Endothelial cell (in vitro differentiated cells): ENCODE measurements at regions not wholly inside any gene's neighbourhood (a gene's known extent, or its start where the extent isn't known, plus 50 kb on each side); places are given as distances from the start of the nearest gene placed in this dataset.

Experiments used
- DNase-seq: peaks from one replicate; pipeline ENCODE4 v3.0.0; 2021; ENCODE audit warnings: low spot score
- H3K27ac Mint-ChIP-seq: one replicate; pipeline ENCODE4 v1.8.0; 2021; ENCODE audit warnings: mixed read lengths, inconsistent platforms; ENCODE audit not compliant: unreplicated experiment
- H3K27me3 Mint-ChIP-seq: one replicate; pipeline ENCODE4 v1.8.0; 2021; ENCODE audit warnings: mild to moderate bottlenecking, moderate library complexity, mixed read lengths, inconsistent platforms; ENCODE audit not compliant: unreplicated experiment
- H3K36me3 Mint-ChIP-seq: one replicate; pipeline ENCODE4 v1.8.0; 2021; ENCODE audit warnings: mild to moderate bottlenecking, low read depth, mixed read lengths, inconsistent platforms; ENCODE audit not compliant: unreplicated experiment
- H3K4me1 Mint-ChIP-seq: one replicate; pipeline ENCODE4 v1.8.0; 2021; ENCODE audit warnings: mild to moderate bottlenecking, mixed read lengths, inconsistent platforms; ENCODE audit not compliant: unreplicated experiment
- H3K4me3 Mint-ChIP-seq: one replicate; pipeline ENCODE4 v1.8.0; 2021; ENCODE audit warnings: mild to moderate bottlenecking, mixed read lengths, inconsistent platforms; ENCODE audit not compliant: unreplicated experiment
- H3K9me3 Mint-ChIP-seq: one replicate; pipeline ENCODE4 v1.8.0; 2021; ENCODE audit warnings: mixed read lengths, inconsistent platforms; ENCODE audit not compliant: unreplicated experiment
- TF ChIP-seq, protein P1 (sequence below): fragments of 200-600 bp; sonication (generic); IDR thresholded peaks from one replicate; pipeline ENCODE4 v1.5.0; 2021; ENCODE audit warnings: antibody characterized with exemption; ENCODE audit not compliant: unreplicated experiment

DNA sequence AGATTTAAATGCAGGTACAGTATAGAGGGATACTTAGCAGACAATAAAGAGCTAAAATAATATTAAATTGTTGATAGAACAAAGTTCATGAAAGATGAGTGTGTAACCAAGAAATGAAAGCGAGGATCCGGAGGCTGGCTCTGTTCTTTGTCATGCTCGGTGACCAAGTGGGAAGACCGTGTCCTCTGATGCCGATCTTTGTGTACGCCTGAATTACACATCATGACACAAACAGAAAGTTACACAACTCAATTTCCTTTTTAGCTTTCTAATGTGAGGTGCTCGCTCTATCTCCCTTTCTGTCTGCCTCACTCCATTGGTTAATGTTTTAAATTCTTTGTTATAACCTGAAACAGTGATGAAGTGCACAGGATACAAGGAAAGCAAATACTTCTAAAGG, 114.8 kb upstream of the NEIL3 start:
- Mint-ChIP-seq H3K9me3 (no peaks in the 10 kb centered on the region), H3K27me3 (no peaks in the 10 kb centered on the region), H3K4me1 (peaks cover 4% of the 10 kb centered on the region), H3K36me3 (no peaks in the 10 kb centered on the region), H3K4me3 (no peak overlapping the region), H3K27ac (no peak overlapping the region)
- DNase-seq: no peak
- TF ChIP-seq, protein P1, sequence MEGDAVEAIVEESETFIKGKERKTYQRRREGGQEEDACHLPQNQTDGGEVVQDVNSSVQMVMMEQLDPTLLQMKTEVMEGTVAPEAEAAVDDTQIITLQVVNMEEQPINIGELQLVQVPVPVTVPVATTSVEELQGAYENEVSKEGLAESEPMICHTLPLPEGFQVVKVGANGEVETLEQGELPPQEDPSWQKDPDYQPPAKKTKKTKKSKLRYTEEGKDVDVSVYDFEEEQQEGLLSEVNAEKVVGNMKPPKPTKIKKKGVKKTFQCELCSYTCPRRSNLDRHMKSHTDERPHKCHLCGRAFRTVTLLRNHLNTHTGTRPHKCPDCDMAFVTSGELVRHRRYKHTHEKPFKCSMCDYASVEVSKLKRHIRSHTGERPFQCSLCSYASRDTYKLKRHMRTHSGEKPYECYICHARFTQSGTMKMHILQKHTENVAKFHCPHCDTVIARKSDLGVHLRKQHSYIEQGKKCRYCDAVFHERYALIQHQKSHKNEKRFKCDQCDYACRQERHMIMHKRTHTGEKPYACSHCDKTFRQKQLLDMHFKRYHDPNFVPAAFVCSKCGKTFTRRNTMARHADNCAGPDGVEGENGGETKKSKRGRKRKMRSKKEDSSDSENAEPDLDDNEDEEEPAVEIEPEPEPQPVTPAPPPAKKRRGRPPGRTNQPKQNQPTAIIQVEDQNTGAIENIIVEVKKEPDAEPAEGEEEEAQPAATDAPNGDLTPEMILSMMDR: no peak

DNA sequence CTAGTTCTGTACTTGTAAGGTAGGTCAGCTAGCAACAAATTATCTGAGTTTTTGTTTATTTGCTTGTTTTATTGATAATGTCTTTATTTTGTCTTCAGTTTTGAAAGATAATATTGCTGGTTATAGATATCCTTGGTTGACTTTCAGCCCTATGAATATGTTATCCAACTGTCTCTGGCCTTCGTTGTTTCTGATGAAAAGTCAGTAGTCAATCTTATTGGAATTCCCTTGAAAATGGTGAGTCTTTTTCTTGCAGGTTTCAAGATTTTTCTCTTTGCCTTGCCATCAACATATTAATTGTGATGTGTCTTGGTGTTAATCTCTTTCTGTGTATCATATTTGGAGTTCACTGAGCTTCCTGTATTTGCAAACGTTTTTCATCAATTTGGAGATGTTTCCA, 113.1 kb upstream of the NEIL3 start:
- H3K9me3 Mint-ChIP-seq: no peaks in the 10 kb centered on the region
- no peaks in the 10 kb centered on the region for H3K4me1 Mint-ChIP-seq

DNA sequence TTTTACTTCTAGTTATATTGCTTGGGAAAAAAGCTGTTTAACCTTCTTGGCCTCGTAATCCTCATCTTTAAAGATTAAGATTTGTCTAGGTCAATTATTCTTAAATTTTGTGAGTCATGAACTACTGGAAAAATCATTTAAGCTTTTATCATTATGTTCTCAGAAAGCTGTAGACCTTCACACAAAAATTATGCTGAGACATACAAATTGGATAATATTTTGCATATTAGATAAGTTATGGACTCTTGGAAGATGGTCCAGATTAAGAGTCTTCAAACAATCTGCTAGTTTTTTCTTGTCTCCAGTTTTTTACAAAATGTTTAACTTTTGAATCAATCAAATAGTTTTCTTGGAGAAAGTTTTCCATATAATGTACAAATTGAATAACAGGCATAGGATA, 108.1 kb upstream of the NEIL3 start:
- Mint-ChIP-seq H3K27ac (no peak overlapping the region), H3K27me3 (no peaks in the 10 kb centered on the region), H3K4me1 (no peaks in the 10 kb centered on the region), H3K36me3 (no peaks in the 10 kb centered on the region), H3K4me3 (no peak overlapping the region), H3K9me3 (peaks cover 7% of the 10 kb centered on the region)
- TF ChIP-seq, protein P1: no peak
- DNase-seq: no peak

More for the DNA sequence above, 113.1 kb upstream of the NEIL3 start:
- no peak for DNase-seq
- H3K36me3 Mint-ChIP-seq: no peaks in the 10 kb centered on the region
- no peak overlapping the region for H3K4me3 Mint-ChIP-seq
- TF ChIP-seq, protein P1: no peak
- H3K27me3 Mint-ChIP-seq: no peaks in the 10 kb centered on the region
- H3K27ac Mint-ChIP-seq: no peak overlapping the region

DNA sequence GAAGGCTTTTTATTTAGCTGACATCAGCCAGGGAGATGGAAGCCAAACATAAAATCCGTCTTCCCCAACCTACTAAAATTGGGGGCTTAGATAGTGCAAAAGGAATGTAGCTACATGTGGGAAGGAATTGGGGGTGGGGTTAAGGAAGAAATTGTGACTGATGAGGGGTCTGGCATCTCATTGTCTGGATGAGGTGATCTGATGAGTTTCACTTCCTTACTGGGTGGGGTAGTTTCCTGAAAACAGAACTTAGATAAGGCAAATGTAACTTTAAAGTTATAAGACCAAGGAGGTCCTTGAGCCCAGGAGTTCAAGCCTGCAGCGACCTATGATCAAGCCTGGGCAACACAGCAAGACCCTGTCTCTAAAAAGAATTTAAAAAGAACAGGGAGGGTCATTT, 105.5 kb upstream of the NEIL3 start:
- Mint-ChIP-seq H3K27ac (no peak overlapping the region), H3K27me3 (no peaks in the 10 kb centered on the region), H3K36me3 (no peaks in the 10 kb centered on the region), H3K4me3 (no peak overlapping the region), H3K9me3 (peaks cover 7% of the 10 kb centered on the region), H3K4me1 (no peaks in the 10 kb centered on the region)
- no peak for DNase-seq
- TF ChIP-seq, protein P1: no peak

DNA sequence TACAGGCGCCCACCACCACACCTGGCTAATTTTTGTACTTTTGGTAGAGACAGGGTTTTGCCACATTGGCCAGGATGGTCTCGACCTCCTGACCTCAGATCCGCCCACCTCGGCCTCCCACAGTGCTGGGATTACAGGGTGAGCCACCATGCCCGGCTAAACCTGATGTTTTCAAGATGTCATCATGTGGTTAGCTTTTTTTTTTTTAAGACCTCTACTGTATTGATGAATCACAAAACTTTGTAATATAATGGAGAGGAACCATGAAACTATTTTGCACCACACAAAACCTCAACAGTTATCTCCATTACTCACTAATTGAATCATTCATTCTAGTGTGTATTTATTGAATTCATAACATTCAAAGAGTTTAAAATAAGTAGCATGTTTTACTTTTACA, 94.7 kb upstream of the NEIL3 start:
- Mint-ChIP-seq H3K36me3 (no peaks in the 10 kb centered on the region), H3K27ac (no peak overlapping the region), H3K27me3 (peaks cover 1% of the 10 kb centered on the region), H3K4me1 (peaks cover 6% of the 10 kb centered on the region), H3K4me3 (no peak overlapping the region), H3K9me3 (no peaks in the 10 kb centered on the region)
- DNase-seq: no peak
- TF ChIP-seq, protein P1: no peak
